ENCODE measurements at regions not wholly inside any gene's neighbourhood (a gene's known extent, or its start where the extent isn't known, plus 50 kb on each side); places are given as distances from the start of the nearest gene placed in this dataset.

- 55 to 72% methylated on average over 9 of the region's 9 CpGs for WGBS, 2 donors
- Histone ChIP-seq H3K36me3 (ENCODE audit: control insufficient read depth in 2 of 2, insufficient read depth in 2 of 2, low read length in 1 of 2) (no peaks in the 10 kb centered on the region), H3K4me1 (ENCODE audit: control insufficient read depth in 2 of 2, insufficient read depth in 2 of 2, low read length in 1 of 2) (no peaks in the 10 kb centered on the region), H3K27ac (ENCODE audit: low read depth in 2 of 2, low read length in 1 of 2) (no peak overlapping the region), H3K9me3 (ENCODE audit: control insufficient read depth in 2 of 2, insufficient read depth in 1 of 2, low read depth in 1 of 2, low read length in 1 of 2) (peaks cover 0 to 8% of the 10 kb centered on the region in 2 donors), H3K4me3 (ENCODE audit: low read depth in 1 of 2, low read length in 2 of 2) (no peak overlapping the region), H3K27me3 (ENCODE audit: control insufficient read depth in 1 of 2, insufficient read depth in 2 of 2, low read length in 2 of 2) (no peaks in the 10 kb centered on the region)
Measured at GRCh38 chr6:66489269-66489987, 782.4 kb upstream of the EYS start.

GRCh38 chr6:66481216-66481615 lies 774.2 kb upstream of the EYS start:
- 84 to 85% methylated on average over 8 of the region's 8 CpGs for WGBS, 2 donors
- H3K36me3 ChIP-seq (ENCODE audit: control insufficient read depth in 2 of 2, insufficient read depth in 2 of 2, low read length in 1 of 2): no peaks in the 10 kb centered on the region
- no peaks in the 10 kb centered on the region for H3K4me1 ChIP-seq (ENCODE audit: control insufficient read depth in 2 of 2, insufficient read depth in 2 of 2, low read length in 1 of 2)

GRCh38 chr6:66478705-66479104 lies 771.7 kb upstream of the EYS start:
- Histone ChIP-seq H3K9me3 (ENCODE audit: control insufficient read depth in 2 of 2, insufficient read depth in 1 of 2, low read depth in 1 of 2, low read length in 1 of 2) (peaks cover 12 to 16% of the 10 kb centered on the region in 2 donors), H3K27me3 (ENCODE audit: control insufficient read depth in 1 of 2, insufficient read depth in 2 of 2, low read length in 2 of 2) (no peaks in the 10 kb centered on the region), H3K4me1 (ENCODE audit: control insufficient read depth in 2 of 2, insufficient read depth in 2 of 2, low read length in 1 of 2) (no peaks in the 10 kb centered on the region), H3K36me3 (ENCODE audit: control insufficient read depth in 2 of 2, insufficient read depth in 2 of 2, low read length in 1 of 2) (no peaks in the 10 kb centered on the region), H3K27ac (ENCODE audit: low read depth in 2 of 2, low read length in 1 of 2) (no peak overlapping the region), H3K4me3 (ENCODE audit: low read depth in 1 of 2, low read length in 2 of 2) (no peak overlapping the region)
- WGBS, 2 donors: 87 to 88% methylated on average over 6 of the region's 6 CpGs

More at GRCh38 chr6:66481216-66481615, 774.2 kb upstream of the EYS start:
- H3K4me3 ChIP-seq (ENCODE audit: low read depth in 1 of 2, low read length in 2 of 2): no peak overlapping the region
- no peak overlapping the region for H3K27ac ChIP-seq (ENCODE audit: low read depth in 2 of 2, low read length in 1 of 2)
- no peaks in the 10 kb centered on the region for H3K27me3 ChIP-seq (ENCODE audit: control insufficient read depth in 1 of 2, insufficient read depth in 2 of 2, low read length in 2 of 2)
- peaks cover 12 to 16% of the 10 kb centered on the region in 2 donors for H3K9me3 ChIP-seq (ENCODE audit: control insufficient read depth in 2 of 2, insufficient read depth in 1 of 2, low read depth in 1 of 2, low read length in 1 of 2)

GRCh38 chr6:66435321-66435720 lies 728.3 kb upstream of the EYS start:
- no peak overlapping the region for H3K4me3 ChIP-seq (ENCODE audit: low read depth in 1 of 2, low read length in 2 of 2)

GRCh38 chr6:66429210-66429609 lies 722.2 kb upstream of the EYS start:
- no peaks in the 10 kb centered on the region for H3K9me3 ChIP-seq (ENCODE audit: control insufficient read depth in 2 of 2, insufficient read depth in 1 of 2, low read depth in 1 of 2, low read length in 1 of 2)
- H3K36me3 ChIP-seq (ENCODE audit: control insufficient read depth in 2 of 2, insufficient read depth in 2 of 2, low read length in 1 of 2): no peaks in the 10 kb centered on the region
- H3K4me1 ChIP-seq (ENCODE audit: control insufficient read depth in 2 of 2, insufficient read depth in 2 of 2, low read length in 1 of 2): no peaks in the 10 kb centered on the region
- no peaks in the 10 kb centered on the region for H3K27me3 ChIP-seq (ENCODE audit: control insufficient read depth in 1 of 2, insufficient read depth in 2 of 2, low read length in 2 of 2)
- H3K27ac ChIP-seq (ENCODE audit: low read depth in 2 of 2, low read length in 1 of 2): no peak overlapping the region
- H3K4me3 ChIP-seq (ENCODE audit: low read depth in 1 of 2, low read length in 2 of 2): no peak overlapping the region
- WGBS, 2 donors: 44 to 58% methylated on average over 2 of the region's 2 CpGs

More at GRCh38 chr6:66435321-66435720, 728.3 kb upstream of the EYS start:
- Histone ChIP-seq H3K9me3 (ENCODE audit: control insufficient read depth in 2 of 2, insufficient read depth in 1 of 2, low read depth in 1 of 2, low read length in 1 of 2) (no peaks in the 10 kb centered on the region), H3K27me3 (ENCODE audit: control insufficient read depth in 1 of 2, insufficient read depth in 2 of 2, low read length in 2 of 2) (no peaks in the 10 kb centered on the region), H3K4me1 (ENCODE audit: control insufficient read depth in 2 of 2, insufficient read depth in 2 of 2, low read length in 1 of 2) (no peaks in the 10 kb centered on the region), H3K36me3 (ENCODE audit: control insufficient read depth in 2 of 2, insufficient read depth in 2 of 2, low read length in 1 of 2) (no peaks in the 10 kb centered on the region), H3K27ac (ENCODE audit: low read depth in 2 of 2, low read length in 1 of 2) (no peak overlapping the region)
- WGBS, 2 donors: 79 to 84% methylated on average over 5 of the region's 5 CpGs

- Histone ChIP-seq H3K9me3 (ENCODE audit: control insufficient read depth in 2 of 2, insufficient read depth in 1 of 2, low read depth in 1 of 2, low read length in 1 of 2) (no peaks in the 10 kb centered on the region), H3K27ac (ENCODE audit: low read depth in 2 of 2, low read length in 1 of 2) (no peak overlapping the region), H3K27me3 (ENCODE audit: control insufficient read depth in 1 of 2, insufficient read depth in 2 of 2, low read length in 2 of 2) (no peaks in the 10 kb centered on the region), H3K4me3 (ENCODE audit: low read depth in 1 of 2, low read length in 2 of 2) (no peak overlapping the region), H3K4me1 (ENCODE audit: control insufficient read depth in 2 of 2, insufficient read depth in 2 of 2, low read length in 1 of 2) (no peaks in the 10 kb centered on the region), H3K36me3 (ENCODE audit: control insufficient read depth in 2 of 2, insufficient read depth in 2 of 2, low read length in 1 of 2) (no peaks in the 10 kb centered on the region)
Measured at GRCh38 chr6:66423047-66423446, 716.0 kb upstream of the EYS start.

- 47 to 54% methylated on average over 3 of the region's 3 CpGs for WGBS, 2 donors
- H3K4me3 ChIP-seq (ENCODE audit: low read depth in 1 of 2, low read length in 2 of 2): no peak overlapping the region
- no peaks in the 10 kb centered on the region for H3K4me1 ChIP-seq (ENCODE audit: control insufficient read depth in 2 of 2, insufficient read depth in 2 of 2, low read length in 1 of 2)
- no peaks in the 10 kb centered on the region for H3K36me3 ChIP-seq (ENCODE audit: control insufficient read depth in 2 of 2, insufficient read depth in 2 of 2, low read length in 1 of 2)
- no peaks in the 10 kb centered on the region for H3K9me3 ChIP-seq (ENCODE audit: control insufficient read depth in 2 of 2, insufficient read depth in 1 of 2, low read depth in 1 of 2, low read length in 1 of 2)
- H3K27me3 ChIP-seq (ENCODE audit: control insufficient read depth in 1 of 2, insufficient read depth in 2 of 2, low read length in 2 of 2): no peaks in the 10 kb centered on the region
- no peak overlapping the region for H3K27ac ChIP-seq (ENCODE audit: low read depth in 2 of 2, low read length in 1 of 2)
Measured at GRCh38 chr6:66421570-66421969, 714.5 kb upstream of the EYS start.

GRCh38 chr6:66418906-66419305 lies 711.9 kb upstream of the EYS start:
- no peaks in the 10 kb centered on the region for H3K9me3 ChIP-seq (ENCODE audit: control insufficient read depth in 2 of 2, insufficient read depth in 1 of 2, low read depth in 1 of 2, low read length in 1 of 2)
- no peaks in the 10 kb centered on the region for H3K4me1 ChIP-seq (ENCODE audit: control insufficient read depth in 2 of 2, insufficient read depth in 2 of 2, low read length in 1 of 2)
- no peaks in the 10 kb centered on the region for H3K36me3 ChIP-seq (ENCODE audit: control insufficient read depth in 2 of 2, insufficient read depth in 2 of 2, low read length in 1 of 2)
- H3K4me3 ChIP-seq (ENCODE audit: low read depth in 1 of 2, low read length in 2 of 2): no peak overlapping the region
- no peaks in the 10 kb centered on the region for H3K27me3 ChIP-seq (ENCODE audit: control insufficient read depth in 1 of 2, insufficient read depth in 2 of 2, low read length in 2 of 2)
- WGBS, 2 donors: 71 to 83% methylated on average over 2 of the region's 2 CpGs
- H3K27ac ChIP-seq (ENCODE audit: low read depth in 2 of 2, low read length in 1 of 2): no peak overlapping the region

GRCh38 chr6:66403966-66404365 lies 696.9 kb upstream of the EYS start:
- Histone ChIP-seq H3K4me3 (ENCODE audit: low read depth in 1 of 2, low read length in 2 of 2) (no peak overlapping the region), H3K36me3 (ENCODE audit: control insufficient read depth in 2 of 2, insufficient read depth in 2 of 2, low read length in 1 of 2) (no peaks in the 10 kb centered on the region), H3K27me3 (ENCODE audit: control insufficient read depth in 1 of 2, insufficient read depth in 2 of 2, low read length in 2 of 2) (no peaks in the 10 kb centered on the region), H3K27ac (ENCODE audit: low read depth in 2 of 2, low read length in 1 of 2) (no peak overlapping the region), H3K9me3 (ENCODE audit: control insufficient read depth in 2 of 2, insufficient read depth in 1 of 2, low read depth in 1 of 2, low read length in 1 of 2) (no peaks in the 10 kb centered on the region), H3K4me1 (ENCODE audit: control insufficient read depth in 2 of 2, insufficient read depth in 2 of 2, low read length in 1 of 2) (no peaks in the 10 kb centered on the region)

GRCh38 chr6:66402873-66403272 lies 695.8 kb upstream of the EYS start:
- no peak overlapping the region for H3K27ac ChIP-seq (ENCODE audit: low read depth in 2 of 2, low read length in 1 of 2)
- no peaks in the 10 kb centered on the region for H3K27me3 ChIP-seq (ENCODE audit: control insufficient read depth in 1 of 2, insufficient read depth in 2 of 2, low read length in 2 of 2)
- 54 to 61% methylated on average over 1 of the region's 1 CpG for WGBS, 2 donors
- H3K36me3 ChIP-seq (ENCODE audit: control insufficient read depth in 2 of 2, insufficient read depth in 2 of 2, low read length in 1 of 2): no peaks in the 10 kb centered on the region
- H3K9me3 ChIP-seq (ENCODE audit: control insufficient read depth in 2 of 2, insufficient read depth in 1 of 2, low read depth in 1 of 2, low read length in 1 of 2): no peaks in the 10 kb centered on the region
- H3K4me1 ChIP-seq (ENCODE audit: control insufficient read depth in 2 of 2, insufficient read depth in 2 of 2, low read length in 1 of 2): no peaks in the 10 kb centered on the region
- no peak overlapping the region for H3K4me3 ChIP-seq (ENCODE audit: low read depth in 1 of 2, low read length in 2 of 2)

Data from esophagus (tissue), 2 donors.